K562 (cell line): ENCODE measurements at regions not wholly inside any gene's neighbourhood (a gene's known extent, or its start where the extent isn't known, plus 50 kb on each side); places are given as distances from the start of the nearest gene placed in this dataset.

Experiments used
- ATAC-seq: fragments of 200-7000 bp; cut with Tn5 transposase; 3 replicates; pipeline ENCODE4 v1.9.1; 2020; ENCODE audit warnings: moderate library complexity
- BruUV-seq: library from RNA; stranded (reverse); fragments of 400-500 nt; replicated peaks from 2 replicates; lab custom pipeline; 2021; lab: Mats Ljungman, UMichigan
- CTCF ChIA-PET: fragments of 300-600 bp; formaldehyde crosslinking; extraction: SDS; loops from one replicate; lab custom pipeline; 2021; ENCODE audit warnings: low intra/inter-chr PET ratio; lab: Yijun Ruan, JAX
- POLR2A ChIA-PET: fragments of 300-600, 350-650 bp; sonication (Branson Sonifier 250); formaldehyde crosslinking; extraction: SDS; loops from one replicate; lab custom pipeline; 2021; ENCODE audit warnings: antibody characterized with exemption, inconsistent platforms; lab: Yijun Ruan, JAX
- DNase-seq, 4 experiments: peaks; one replicate each; pipeline versions ENCODE4 v3.0.0 to v3.0.0-alpha.2; 2011 to 2018; ENCODE audit warnings: low spot score in 3 of 4, mixed read lengths in 3 of 4; ENCODE audit errors: extremely low read depth in 1 of 4
- FAIRE-seq: peaks from 2 replicates; lab custom pipeline; 2011; peaks lifted over from hg19 to GRCh38; lab: Jason Lieb, UNC
- H2AFZ ChIP-seq: 2 replicates; pipeline ENCODE4 v1.6.0; 2011; ENCODE audit warnings: low read depth, low read length, control low read depth, inconsistent platforms
- H3K27ac ChIP-seq: fragments of 200-600 bp; 3 replicates; pipeline ENCODE4 v1.8.0; 2011; ENCODE audit warnings: low read depth, mild to moderate bottlenecking, control low read depth, inconsistent platforms, low read length, moderate library complexity, mixed read lengths; ENCODE audit errors: extremely low read depth
- H3K27me3 ChIP-seq, 2 experiments: fragments of 300-600 bp in 1 of 2; 2 replicates in 1 of 2; 3 replicates in 1 of 2; pipeline versions ENCODE4 v1.6.0 to v1.8.0; 2011; ENCODE audit warnings: inconsistent platforms in 2 of 2, low read length in 2 of 2, mild to moderate bottlenecking in 1 of 2, mixed read lengths in 1 of 2, moderate library complexity in 1 of 2; ENCODE audit not compliant: control insufficient read depth in 2 of 2, insufficient read depth in 2 of 2
- H3K36me3 ChIP-seq: fragments of 300-600 bp; 3 replicates; pipeline ENCODE4 v1.8.0; 2011; ENCODE audit warnings: mild to moderate bottlenecking, low read length, inconsistent platforms; ENCODE audit not compliant: control insufficient read depth, insufficient read depth
- H3K4me1 ChIP-seq, 2 experiments: fragments of 200-600 bp in 1 of 2; replicated peaks in 1 of 2; 2 replicates in 1 of 2; 3 replicates in 1 of 2; pipeline versions ENCODE4 v1.5.1 to v1.8.0; 2011; ENCODE audit warnings: inconsistent platforms in 2 of 2, low read length in 2 of 2, mild to moderate bottlenecking in 1 of 2, mixed read lengths in 1 of 2, moderate library complexity in 1 of 2; ENCODE audit not compliant: control insufficient read depth in 2 of 2, insufficient read depth in 2 of 2
- H3K4me2 ChIP-seq: 2 replicates; pipeline ENCODE4 v1.6.1; 2011; ENCODE audit warnings: low read length, control low read depth, inconsistent platforms, mixed read lengths; ENCODE audit not compliant: insufficient read depth
- H3K4me3 ChIP-seq: fragments of 200-600 bp; sonication (generic), shearing (Covaris generic); 2 replicates; pipeline ENCODE4 v1.5.1; 2016; ENCODE audit warnings: control low read depth, inconsistent platforms
- H3K79me2 ChIP-seq: fragments of 200-600 bp; 3 replicates; pipeline ENCODE4 v1.8.0; 2011; ENCODE audit warnings: low read length, inconsistent platforms; ENCODE audit not compliant: control insufficient read depth, insufficient read depth
- H3K9ac ChIP-seq, 2 experiments: 2 replicates each; pipeline versions ENCODE4 v1.6.0 to v1.6.1; 2011; ENCODE audit warnings: low read depth in 2 of 2, low read length in 2 of 2, control low read depth in 1 of 2, inconsistent platforms in 1 of 2, mild to moderate bottlenecking in 1 of 2, mixed read lengths in 1 of 2; ENCODE audit not compliant: insufficient read depth in 1 of 2
- H3K9me1 ChIP-seq: one replicate; pipeline ENCODE4 v1.6.0; 2011; ENCODE audit warnings: inconsistent platforms, mild to moderate bottlenecking, low read length, moderate library complexity; ENCODE audit not compliant: control insufficient read depth, insufficient read depth
- H3K9me3 ChIP-seq: replicated peaks from 2 replicates; pipeline ENCODE4 v1.5.1; 2011; ENCODE audit warnings: low read depth, low read length, inconsistent platforms; ENCODE audit not compliant: control insufficient read depth, insufficient read depth
- H4K20me1 ChIP-seq: replicated peaks from 2 replicates; pipeline ENCODE4 v1.6.1; 2011; ENCODE audit warnings: low read length, inconsistent platforms, mixed read lengths; ENCODE audit not compliant: control insufficient read depth, insufficient read depth
- CEBPB ChIP-seq: fragments of 450-650 bp; IDR thresholded peaks from 2 replicates; pipeline ENCODE4 v1.6.1; 2016; ENCODE audit warnings: missing genetic modification characterization, missing compliant biosample characterization
- FOXK2 ChIP-seq, 2 experiments: fragments of 450-650 bp; IDR thresholded peaks in 1 of 2; conservative IDR thresholded peaks in 1 of 2; 2 replicates each; pipeline ENCODE4 v1.6.1; 2016; ENCODE audit warnings: low read depth in 2 of 2, mild to moderate bottlenecking in 1 of 2
- HNRNPLL ChIP-seq: fragments of 200-400 bp; formaldehyde crosslinking; IDR thresholded peaks from 2 replicates; pipeline ENCODE4 v1.6.1; 2017; ENCODE audit warnings: low read length, low read depth, mild to moderate bottlenecking; ENCODE audit not compliant: poor library complexity, severe bottlenecking
- HSF4 ChIP-seq: fragments of 250-450 bp; sonication (Bioruptor Pico); IDR thresholded peaks from 2 replicates; pipeline ENCODE4 v2.1.2; 2022; ENCODE audit warnings: mild to moderate bottlenecking, moderate library complexity, borderline replicate concordance
- KLF1 ChIP-seq: fragments of 450-650 bp; IDR thresholded peaks from 2 replicates; pipeline ENCODE4 v1.6.1; 2016; ENCODE audit warnings: missing genetic modification characterization, missing compliant biosample characterization
- PHF20 ChIP-seq: fragments of 450-650 bp; IDR thresholded peaks from 2 replicates; pipeline ENCODE4 v1.6.1; 2018; ENCODE audit not compliant: partially characterized antibody
- SIRT6 ChIP-seq: IDR thresholded peaks from one replicate; pipeline ENCODE4 v1.6.1; 2012; ENCODE audit warnings: low read depth, mild to moderate bottlenecking, control low read depth, inconsistent platforms, low read length, moderate library complexity
- SMC3 ChIP-seq: conservative IDR thresholded peaks from 2 replicates; pipeline ENCODE4 v1.6.1; 2011; ENCODE audit warnings: low read depth, low read length, improper control_type of control experiment; ENCODE audit not compliant: insufficient read depth
- SPI1 ChIP-seq: IDR thresholded peaks from 2 replicates; pipeline ENCODE4 v1.6.1; 2011; ENCODE audit warnings: low read depth, low read length, control low read depth, borderline replicate concordance
- TBL1XR1 ChIP-seq, 2 experiments: IDR thresholded peaks; 2 replicates each; pipeline ENCODE4 v1.6.1; 2012; ENCODE audit warnings: improper control_type of control experiment in 2 of 2, low read length in 2 of 2, mild to moderate bottlenecking in 1 of 2
- TBP ChIP-seq: optimal IDR thresholded peaks from 2 replicates; pipeline ENCODE3; 2011; ENCODE audit warnings: low read depth, low read length, improper control_type of control experiment
- ZNF146 ChIP-seq: IDR thresholded peaks from one replicate; pipeline ENCODE4 v1.6.1; 2018; ENCODE audit warnings: missing compliant biosample characterization; ENCODE audit not compliant: unreplicated experiment
- ZNF23 ChIP-seq: fragments of 250-450 bp; sonication (Bioruptor Pico); IDR thresholded peaks from 2 replicates; pipeline ENCODE4 v1.4.0; 2020; ENCODE audit warnings: mild to moderate bottlenecking
- WGBS: fragments of 100-300 bp; shearing (Covaris generic); methylation state at CpG from one replicate; pipeline ENCODE4 v1.1.6; 2016; ENCODE audit warnings: low coverage, mixed read lengths; ENCODE audit not compliant: insufficient coverage; ENCODE audit errors: missing lambda C conversion rate; 5-methylcytosine and 5-hydroxymethylcytosine counted together
- in situ Hi-C: fragments of 300-500 bp; cut with MboI; formaldehyde crosslinking; loops from 4 replicates; pipeline ENCODE4 v1.15.0; 2018; ENCODE audit warnings: inconsistent platforms, mixed read lengths
- intact Hi-C: fragments of 100-400 bp; cut with micrococcal nuclease; formaldehyde crosslinking; loops from 2 replicates; pipeline ENCODE4 v1.14.2; 2022
- TF ChIP-seq, protein P1 (sequence below), 2 experiments: IDR thresholded peaks; 2 replicates each; pipeline ENCODE4 v1.6.1; 2012; ENCODE audit warnings: improper control_type of control experiment in 2 of 2, low read depth in 2 of 2, low read length in 2 of 2, borderline replicate concordance in 1 of 2
- TF ChIP-seq, protein P2 (sequence below): IDR thresholded peaks from 2 replicates; pipeline ENCODE4 v1.6.1; 2011; ENCODE audit not compliant: insufficient read length; ENCODE audit errors: extremely low read depth

DNA sequence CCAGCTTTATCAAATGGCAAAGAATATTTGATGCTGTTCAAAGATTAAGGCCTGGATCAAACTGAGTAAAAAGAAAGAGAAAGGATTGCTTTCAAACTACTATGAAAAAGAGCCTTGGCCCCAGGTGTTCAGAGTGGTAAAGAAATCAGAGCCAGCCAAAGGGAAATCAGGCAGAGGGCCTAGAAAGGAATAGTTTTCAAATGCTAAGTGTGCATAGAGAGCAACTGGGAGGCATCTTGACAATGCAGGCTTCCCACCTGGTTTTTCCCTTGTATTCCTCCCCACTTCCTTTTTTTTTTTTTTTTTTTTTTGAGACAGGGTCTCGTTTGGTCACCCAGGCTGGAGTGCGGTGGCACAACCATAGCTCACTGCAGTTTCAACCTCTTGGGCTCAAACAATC lies 340.2 kb upstream of the ADAMTS9 start:
- Histone ChIP-seq H2AFZ (no peak overlapping the region), H3K79me2 (no peaks in the 10 kb centered on the region), H3K9me1 (no peaks in the 10 kb centered on the region), H3K4me3 (no peak overlapping the region), H3K9ac (no peak overlapping the region), H3K27ac (no peak overlapping the region), H3K27me3 (no peaks in the 10 kb centered on the region), H3K9me3 (no peaks in the 10 kb centered on the region), H4K20me1 (no peaks in the 10 kb centered on the region), H3K4me2 (no peak overlapping the region), H3K4me1 (peaks cover 0 to 13% of the 10 kb centered on the region in 2 experiments; a peak in 2 of 5 replicates), H3K36me3 (no peaks in the 10 kb centered on the region)
- CTCF ChIA-PET = no interaction called here
- intact Hi-C loops (no loop called here), in situ Hi-C loops (no loop called here)
- POLR2A ChIA-PET = no interaction called here
- DNase-seq = no peak
- 100% methylated on average over 1 of the region's 2 CpGs for WGBS
- no peak for ATAC-seq
- BruUV-seq = no TSS peak
- FAIRE-seq = no peak
- peak; percentile 9; the same call in 1 of the 2 replicates for TF ChIP-seq SPI1
- no peak for TF ChIP-seq FOXK2 (conservative IDR thresholded peaks at IDR 0.05 in 1 of 2, IDR thresholded peaks at IDR 0.05 in 1 of 2; ENCODE audit: low read depth in 2 of 2)
- TF ChIP-seq HSF4 = no peak

DNA sequence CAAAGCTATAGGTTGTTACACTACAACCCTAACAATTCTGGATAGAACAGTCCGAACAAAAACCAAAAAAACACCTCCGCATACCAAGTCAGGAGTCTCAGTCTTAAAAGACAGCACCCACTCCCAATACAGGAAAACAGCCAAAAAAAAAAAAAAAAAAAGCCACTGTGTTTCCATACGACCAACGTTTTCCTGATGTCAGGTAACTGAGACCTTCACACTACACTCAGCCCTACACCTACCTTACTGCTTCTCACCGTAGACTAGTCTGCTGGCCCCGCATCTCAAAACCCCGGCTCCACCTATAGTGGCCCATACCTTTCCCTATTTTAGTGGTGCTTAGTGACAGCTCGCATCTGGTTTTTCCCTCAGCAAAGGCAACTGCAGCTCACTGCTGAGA lies 339.5 kb upstream of the ADAMTS9 start:
- H4K20me1 ChIP-seq = no peaks in the 10 kb centered on the region
- ChIA-PET POLR2A (no interaction called here), CTCF (no interaction called here)
- H3K4me3 ChIP-seq = no peak overlapping the region
- intact Hi-C loops (no loop called here), in situ Hi-C loops (no loop called here)
- no peaks in the 10 kb centered on the region for H3K79me2 ChIP-seq
- no peak overlapping the region for H3K4me2 ChIP-seq
- no TSS peak for BruUV-seq
- no peak overlapping the region for H3K27ac ChIP-seq
- WGBS = 81% methylated on average over 7 of the region's 8 CpGs
- H3K36me3 ChIP-seq = no peaks in the 10 kb centered on the region
- H2AFZ ChIP-seq = 0 out of 2 replicates have a peak overlapping the region, but pooled peaks have one; percentile 16
- no peaks in the 10 kb centered on the region for H3K9me3 ChIP-seq
- H3K9ac ChIP-seq = no peak overlapping the region
- no peak; the same call in 1 of the 3 replicates for ATAC-seq
- no peak for DNase-seq
- no peaks in the 10 kb centered on the region for H3K27me3 ChIP-seq
- peaks cover 0 to 13% of the 10 kb centered on the region in 2 experiments; a peak in 2 of 5 replicates for H3K4me1 ChIP-seq
- no peaks in the 10 kb centered on the region for H3K9me1 ChIP-seq
- no peak for FAIRE-seq
- no peak for TF ChIP-seq SIRT6
- no peak for TF ChIP-seq KLF1 (tag)
- no peak for TF ChIP-seq ZNF146 (CRISPR knock-in tag)
- TF ChIP-seq HNRNPLL = no peak
- TF ChIP-seq, protein P1, sequence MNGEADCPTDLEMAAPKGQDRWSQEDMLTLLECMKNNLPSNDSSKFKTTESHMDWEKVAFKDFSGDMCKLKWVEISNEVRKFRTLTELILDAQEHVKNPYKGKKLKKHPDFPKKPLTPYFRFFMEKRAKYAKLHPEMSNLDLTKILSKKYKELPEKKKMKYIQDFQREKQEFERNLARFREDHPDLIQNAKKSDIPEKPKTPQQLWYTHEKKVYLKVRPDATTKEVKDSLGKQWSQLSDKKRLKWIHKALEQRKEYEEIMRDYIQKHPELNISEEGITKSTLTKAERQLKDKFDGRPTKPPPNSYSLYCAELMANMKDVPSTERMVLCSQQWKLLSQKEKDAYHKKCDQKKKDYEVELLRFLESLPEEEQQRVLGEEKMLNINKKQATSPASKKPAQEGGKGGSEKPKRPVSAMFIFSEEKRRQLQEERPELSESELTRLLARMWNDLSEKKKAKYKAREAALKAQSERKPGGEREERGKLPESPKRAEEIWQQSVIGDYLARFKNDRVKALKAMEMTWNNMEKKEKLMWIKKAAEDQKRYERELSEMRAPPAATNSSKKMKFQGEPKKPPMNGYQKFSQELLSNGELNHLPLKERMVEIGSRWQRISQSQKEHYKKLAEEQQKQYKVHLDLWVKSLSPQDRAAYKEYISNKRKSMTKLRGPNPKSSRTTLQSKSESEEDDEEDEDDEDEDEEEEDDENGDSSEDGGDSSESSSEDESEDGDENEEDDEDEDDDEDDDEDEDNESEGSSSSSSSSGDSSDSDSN (IDR thresholded peaks at IDR 0.05; ENCODE audit: borderline replicate concordance in 1 of 2, low read depth in 2 of 2, low read length in 2 of 2) = no peak
- no peak for TF ChIP-seq PHF20
- peak; percentile 86 for TF ChIP-seq TBP
- TF ChIP-seq TBL1XR1 (IDR thresholded peaks at IDR 0.05; ENCODE audit: low read length in 2 of 2) = no peak
- no peak for TF ChIP-seq ZNF23
- no peak for TF ChIP-seq SMC3
- TF ChIP-seq CEBPB (tag) = no peak
- TF ChIP-seq, protein P2, sequence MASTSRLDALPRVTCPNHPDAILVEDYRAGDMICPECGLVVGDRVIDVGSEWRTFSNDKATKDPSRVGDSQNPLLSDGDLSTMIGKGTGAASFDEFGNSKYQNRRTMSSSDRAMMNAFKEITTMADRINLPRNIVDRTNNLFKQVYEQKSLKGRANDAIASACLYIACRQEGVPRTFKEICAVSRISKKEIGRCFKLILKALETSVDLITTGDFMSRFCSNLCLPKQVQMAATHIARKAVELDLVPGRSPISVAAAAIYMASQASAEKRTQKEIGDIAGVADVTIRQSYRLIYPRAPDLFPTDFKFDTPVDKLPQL = peak; percentile 55
